B cell (primary cell): ENCODE measurements at regions not wholly inside any gene's neighbourhood (a gene's known extent, or its start where the extent isn't known, plus 50 kb on each side); places are given as distances from the start of the nearest gene placed in this dataset.

Experiments
- ATAC-seq: fragments of 200-7000 bp; cut with Tn5 transposase; one replicate; pipeline ENCODE4 v1.10.0; 2021; ENCODE audit warnings: low read depth, mild to moderate bottlenecking, moderate number of reproducible peaks, moderate library complexity
- CTCF ChIA-PET: fragments of 350-600 bp; sonication (Branson Sonifier 250); formaldehyde crosslinking; loops from one replicate; lab custom pipeline; 2021; ENCODE audit warnings: antibody characterized with exemption, inconsistent platforms; lab: Charles Lee
- POLR2A ChIA-PET: fragments of 350-600 bp; sonication (Branson Sonifier 250); formaldehyde crosslinking; loops from one replicate; lab custom pipeline; 2021; ENCODE audit warnings: antibody characterized with exemption; lab: Charles Lee
- DNase-seq: peaks from one replicate; pipeline ENCODE4 v3.0.0; 2013
- H2AFZ ChIP-seq: 2 replicates; pipeline ENCODE4 v1.6.1; 2012; ENCODE audit warnings: mild to moderate bottlenecking, low read depth, low read length; ENCODE audit not compliant: insufficient read depth, poor library complexity, severe bottlenecking
- H3K27ac ChIP-seq, 2 donors: 1 replicate in 1 of 2; 2 replicates in 1 of 2; pipeline ENCODE4 v1.5.1; 2012 to 2013; ENCODE audit warnings: low read length in 2 of 2, mild to moderate bottlenecking in 2 of 2, moderate library complexity in 1 of 2
- H3K27me3 ChIP-seq, 4 experiments: fragments of 200-600 bp in 1 of 4; sonication (generic) in 1 of 4; replicated peaks in 1 of 4; 1 replicate in 2 of 4; 2 replicates in 2 of 4; pipeline versions ENCODE4 v1.6.1 to v1.7.0; 2013 to 2016; ENCODE audit warnings: low read length in 3 of 4, mild to moderate bottlenecking in 2 of 4, mixed read lengths in 1 of 4, moderate library complexity in 1 of 4; ENCODE audit not compliant: insufficient read depth in 4 of 4, control insufficient read depth in 3 of 4; ENCODE audit errors: control extremely low read depth in 1 of 4
- H3K36me3 ChIP-seq, 2 experiments: replicated peaks in 1 of 2; 1 replicate in 1 of 2; 2 replicates in 1 of 2; pipeline versions ENCODE4 v1.6.1 to v1.7.1; 2013; ENCODE audit warnings: low read length in 1 of 2; ENCODE audit not compliant: insufficient read depth in 2 of 2, control insufficient read depth in 1 of 2; ENCODE audit errors: control extremely low read depth in 1 of 2, extremely low read depth in 1 of 2
- H3K4me1 ChIP-seq, 2 donors: fragments of 200-600 bp in 1 of 2; sonication (generic) in 1 of 2; 1 replicate in 1 of 2; 2 replicates in 1 of 2; pipeline versions ENCODE4 v1.5.1 to v1.6.1; 2013 to 2017; ENCODE audit warnings: low read length in 2 of 2; ENCODE audit not compliant: control insufficient read depth in 2 of 2, insufficient read depth in 2 of 2
- H3K4me2 ChIP-seq: replicated peaks from 2 replicates; pipeline ENCODE3; 2012; ENCODE audit warnings: mild to moderate bottlenecking, low read depth, low read length; ENCODE audit not compliant: poor library complexity, severe bottlenecking
- H3K4me3 ChIP-seq, 5 experiments: fragments of 200-600 bp in 1 of 5; sonication (generic) in 1 of 5; 1 replicate in 3 of 5; 2 replicates in 2 of 5; pipeline versions ENCODE4 v1.5.1 to v1.7.0; 2011 to 2016; ENCODE audit warnings: low read length in 4 of 5, mild to moderate bottlenecking in 4 of 5, low read depth in 2 of 5, control low read depth in 1 of 5, moderate library complexity in 1 of 5; ENCODE audit not compliant: insufficient read depth in 1 of 5; ENCODE audit errors: control extremely low read depth in 1 of 5, extremely low read depth in 1 of 5
- H3K79me2 ChIP-seq: fragments of 200-600 bp; sonication (generic); one replicate; pipeline ENCODE4 v1.6.0; 2016; ENCODE audit warnings: low read length; ENCODE audit not compliant: control insufficient read depth, insufficient read depth
- H3K9ac ChIP-seq: fragments of 200-600 bp; sonication (generic); 2 replicates; pipeline ENCODE4 v1.6.1; 2017; ENCODE audit warnings: mild to moderate bottlenecking, low read length, moderate library complexity
- H3K9me3 ChIP-seq, 3 donors: one replicate each; pipeline versions ENCODE4 v1.6.1 to v1.7.1; 2013; ENCODE audit warnings: low read length in 2 of 3; ENCODE audit not compliant: control insufficient read depth in 2 of 3, insufficient read depth in 1 of 3; ENCODE audit errors: control extremely low read depth in 1 of 3
- H4K20me1 ChIP-seq: 2 replicates; pipeline ENCODE4 v1.6.0; 2012; ENCODE audit warnings: mild to moderate bottlenecking, low read length; ENCODE audit not compliant: insufficient read depth, control insufficient read depth, poor library complexity, severe bottlenecking
- H3K27ac Mint-ChIP-seq: one replicate; pipeline ENCODE4 v1.8.0; 2021; ENCODE audit warnings: mixed read lengths
- H3K27me3 Mint-ChIP-seq: one replicate; pipeline ENCODE4 v1.8.0; 2021; ENCODE audit warnings: mixed read lengths
- H3K4me1 Mint-ChIP-seq: one replicate; pipeline ENCODE4 v1.8.0; 2021; ENCODE audit warnings: mixed read lengths
- H3K4me3 Mint-ChIP-seq: one replicate; pipeline ENCODE4 v1.8.0; 2021; ENCODE audit warnings: mixed read lengths
- H3K9me3 Mint-ChIP-seq: one replicate; pipeline ENCODE4 v1.8.0; 2022; ENCODE audit warnings: mixed read lengths; ENCODE audit not compliant: insufficient read depth
- EZH2 ChIP-seq: IDR thresholded peaks from 2 replicates; pipeline ENCODE4 v1.6.1; 2012; ENCODE audit warnings: borderline replicate concordance, low read depth, mild to moderate bottlenecking, moderate library complexity, low read length; ENCODE audit not compliant: insufficient read depth, poor library complexity, severe bottlenecking
- WGBS: methylation state at CpG from one replicate; pipeline ENCODE4 v1.1.5; 2013; ENCODE audit warnings: missing lambda C conversion rate; ENCODE audit not compliant: insufficient coverage; 5-methylcytosine and 5-hydroxymethylcytosine counted together
- intact Hi-C: fragments of 100-400 bp; cut with micrococcal nuclease; formaldehyde crosslinking; loops from one replicate; pipeline ENCODE4 v1.10.0; 2022
- TF ChIP-seq, protein P1 (sequence below): fragments of 200-600 bp; IDR thresholded peaks from one replicate; pipeline ENCODE4 v1.8.0; 2022; ENCODE audit warnings: antibody characterized with exemption, mild to moderate bottlenecking

DNA sequence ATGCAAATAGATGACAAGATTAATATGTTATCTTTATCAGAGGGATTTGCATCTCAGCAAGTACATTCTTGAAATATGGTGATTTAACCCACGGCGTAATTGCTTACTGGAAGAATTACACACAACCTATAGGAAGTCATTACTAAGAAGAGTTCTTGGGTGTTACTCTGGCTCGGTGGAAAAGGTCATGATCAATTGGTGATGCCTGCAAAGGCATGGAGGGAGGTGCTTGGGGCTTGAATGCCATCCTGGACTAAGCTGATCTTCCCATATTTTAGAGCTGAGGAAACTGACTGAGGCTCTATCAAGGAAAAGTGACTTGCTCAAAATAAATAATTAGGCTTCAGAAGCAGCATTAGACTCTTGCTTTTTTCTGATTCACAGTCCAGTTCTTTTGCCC is 137.5 kb upstream of the JUN start:
- no peaks in the 10 kb centered on the region for H3K36me3 ChIP-seq
- POLR2A ChIA-PET: no interaction called here
- no peak overlapping the region for H3K4me2 ChIP-seq
- no peak for ATAC-seq
- H3K27ac Mint-ChIP-seq: no peak overlapping the region
- peaks cover 0 to 1% (median 0%) of the 10 kb centered on the region in 3 donors for H3K9me3 ChIP-seq
- H3K79me2 ChIP-seq: no peaks in the 10 kb centered on the region
- DNase-seq: no peak
- WGBS: 90% methylated on average over 1 of the region's 3 CpGs
- H3K9me3 Mint-ChIP-seq: no peaks in the 10 kb centered on the region
- TF ChIP-seq, protein P1, sequence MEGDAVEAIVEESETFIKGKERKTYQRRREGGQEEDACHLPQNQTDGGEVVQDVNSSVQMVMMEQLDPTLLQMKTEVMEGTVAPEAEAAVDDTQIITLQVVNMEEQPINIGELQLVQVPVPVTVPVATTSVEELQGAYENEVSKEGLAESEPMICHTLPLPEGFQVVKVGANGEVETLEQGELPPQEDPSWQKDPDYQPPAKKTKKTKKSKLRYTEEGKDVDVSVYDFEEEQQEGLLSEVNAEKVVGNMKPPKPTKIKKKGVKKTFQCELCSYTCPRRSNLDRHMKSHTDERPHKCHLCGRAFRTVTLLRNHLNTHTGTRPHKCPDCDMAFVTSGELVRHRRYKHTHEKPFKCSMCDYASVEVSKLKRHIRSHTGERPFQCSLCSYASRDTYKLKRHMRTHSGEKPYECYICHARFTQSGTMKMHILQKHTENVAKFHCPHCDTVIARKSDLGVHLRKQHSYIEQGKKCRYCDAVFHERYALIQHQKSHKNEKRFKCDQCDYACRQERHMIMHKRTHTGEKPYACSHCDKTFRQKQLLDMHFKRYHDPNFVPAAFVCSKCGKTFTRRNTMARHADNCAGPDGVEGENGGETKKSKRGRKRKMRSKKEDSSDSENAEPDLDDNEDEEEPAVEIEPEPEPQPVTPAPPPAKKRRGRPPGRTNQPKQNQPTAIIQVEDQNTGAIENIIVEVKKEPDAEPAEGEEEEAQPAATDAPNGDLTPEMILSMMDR: no peak
- TF ChIP-seq EZH2: no peak
- H3K4me3 ChIP-seq: no peak overlapping the region
- H3K27me3 Mint-ChIP-seq: no peaks in the 10 kb centered on the region
- no peaks in the 10 kb centered on the region for H4K20me1 ChIP-seq
- intact Hi-C loops: no loop called here
- no peak overlapping the region for H3K27ac ChIP-seq
- CTCF ChIA-PET: no interaction called here
- H3K4me1 ChIP-seq: peaks cover 0 to 12% of the 10 kb centered on the region in 2 donors
- no peak overlapping the region for H3K4me3 Mint-ChIP-seq
- no peaks in the 10 kb centered on the region for H3K27me3 ChIP-seq
- no peak overlapping the region for H3K9ac ChIP-seq
- H2AFZ ChIP-seq: no peak overlapping the region
- H3K4me1 Mint-ChIP-seq: peaks cover 9% of the 10 kb centered on the region

GRCh38 chr1:58921751-58922150 is 137.9 kb upstream of the JUN start:
- Histone ChIP-seq H3K36me3 (no peaks in the 10 kb centered on the region), H4K20me1 (no peaks in the 10 kb centered on the region), H3K4me3 (no peak overlapping the region), H3K27ac (no peak overlapping the region), H3K79me2 (no peaks in the 10 kb centered on the region), H3K27me3 (no peaks in the 10 kb centered on the region), H3K4me2 (no peak overlapping the region), H3K4me1 (peaks cover 0 to 12% of the 10 kb centered on the region in 2 donors), H3K9ac (no peak overlapping the region), H2AFZ (no peak overlapping the region), H3K9me3 (no peaks in the 10 kb centered on the region)
- no peak overlapping the region for H3K4me3 Mint-ChIP-seq
- WGBS: 75% methylated on average over 2 of the region's 2 CpGs
- no peak for TF ChIP-seq EZH2
- TF ChIP-seq, protein P1: no peak
- H3K27ac Mint-ChIP-seq: no peak overlapping the region
- no peak for ATAC-seq
- intact Hi-C loops: no loop called here
- peaks cover 9% of the 10 kb centered on the region for H3K4me1 Mint-ChIP-seq
- H3K9me3 Mint-ChIP-seq: no peaks in the 10 kb centered on the region
- ChIA-PET POLR2A (no interaction called here), CTCF (no interaction called here)
- no peaks in the 10 kb centered on the region for H3K27me3 Mint-ChIP-seq
- DNase-seq: no peak
